Activated CD4-positive, alpha-beta memory T cell treated with anti-CD3 and anti-CD28 coated beads for 36 hours (primary cell): ENCODE measurements at regions not wholly inside any gene's neighbourhood (a gene's known extent, or its start where the extent isn't known, plus 50 kb on each side); places are given as distances from the start of the nearest gene placed in this dataset.

Experiments used
- CTCF ChIA-PET: fragments of 350-600 bp; sonication (Branson Sonifier 250); formaldehyde crosslinking; loops from one replicate; lab custom pipeline; 2021; ENCODE audit warnings: antibody characterized with exemption, inconsistent platforms; lab: Charles Lee
- POLR2A ChIA-PET: fragments of 350-600 bp; sonication (Branson Sonifier 250); formaldehyde crosslinking; loops from one replicate; lab custom pipeline; 2021; ENCODE audit warnings: antibody characterized with exemption; lab: Charles Lee
- DNase-seq: peaks from one replicate; pipeline ENCODE4 v3.0.0-alpha.2; 2020
- H3K27ac Mint-ChIP-seq: one replicate; pipeline ENCODE4 v1.8.0; 2021; ENCODE audit warnings: mixed read lengths
- H3K27me3 Mint-ChIP-seq: one replicate; pipeline ENCODE4 v1.8.0; 2021; ENCODE audit warnings: mixed read lengths
- H3K36me3 Mint-ChIP-seq: one replicate; pipeline ENCODE4 v1.8.0; 2021; ENCODE audit warnings: mixed read lengths
- H3K4me1 Mint-ChIP-seq: one replicate; pipeline ENCODE4 v1.8.0; 2021; ENCODE audit warnings: low read depth, mixed read lengths
- H3K4me3 Mint-ChIP-seq: one replicate; pipeline ENCODE4 v1.8.0; 2021; ENCODE audit warnings: mild to moderate bottlenecking, mixed read lengths
- H3K9me3 Mint-ChIP-seq: one replicate; pipeline ENCODE4 v1.8.0; 2021; ENCODE audit warnings: mixed read lengths
- intact Hi-C: fragments of 100-400 bp; cut with micrococcal nuclease; formaldehyde crosslinking; loops from one replicate; pipeline ENCODE4 v1.15.1; 2023

GRCh38 chr9:86893811-86894490, 53.4 kb downstream of the GAS1 start:
- POLR2A ChIA-PET, result no interaction called here
- H3K4me3 Mint-ChIP-seq, result no peak overlapping the region
- H3K36me3 Mint-ChIP-seq, result no peaks in the 10 kb centered on the region
- DNase-seq, result no peak
- H3K27ac Mint-ChIP-seq, result no peak overlapping the region
- intact Hi-C loops, result no loop called here
- H3K4me1 Mint-ChIP-seq, result no peaks in the 10 kb centered on the region
- H3K9me3 Mint-ChIP-seq, result no peaks in the 10 kb centered on the region
- peaks cover 1% of the 10 kb centered on the region for H3K27me3 Mint-ChIP-seq
- CTCF ChIA-PET, result no interaction called here

GRCh38 chr9:86892576-86892975, 54.7 kb downstream of the GAS1 start:
- POLR2A ChIA-PET, result no interaction called here
- no peak for DNase-seq
- H3K36me3 Mint-ChIP-seq, result no peaks in the 10 kb centered on the region
- intact Hi-C loops, result no loop called here
- H3K27me3 Mint-ChIP-seq, result no peaks in the 10 kb centered on the region
- no peaks in the 10 kb centered on the region for H3K4me1 Mint-ChIP-seq
- H3K9me3 Mint-ChIP-seq, result no peaks in the 10 kb centered on the region
- H3K4me3 Mint-ChIP-seq, result no peak overlapping the region
- no peak overlapping the region for H3K27ac Mint-ChIP-seq
- CTCF ChIA-PET, result no interaction called here

GRCh38 chr9:86891886-86892437, 55.3 kb downstream of the GAS1 start:
- POLR2A ChIA-PET, result no interaction called here

DNA sequence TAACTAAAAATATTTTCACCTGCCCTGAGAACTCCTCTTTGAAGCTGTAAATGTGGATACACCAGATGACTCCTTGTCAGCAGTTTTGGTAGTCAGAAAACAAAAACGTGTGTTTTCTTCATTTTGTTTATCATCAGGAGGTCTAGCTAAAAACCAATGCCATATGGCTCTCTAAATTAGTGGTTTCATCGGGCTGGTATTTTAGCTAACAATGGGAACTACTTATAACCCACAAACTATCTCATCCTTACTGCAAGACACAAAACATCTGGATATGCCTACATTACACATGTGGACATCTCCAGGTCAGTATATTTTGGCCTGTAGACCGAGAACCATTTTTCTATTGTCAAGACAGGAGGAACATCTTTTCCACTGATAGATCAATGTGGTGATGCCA, 56.2 kb downstream of the GAS1 start:
- Mint-ChIP-seq H3K4me3 (no peak overlapping the region), H3K27ac (no peak overlapping the region), H3K27me3 (peaks cover 6% of the 10 kb centered on the region), H3K36me3 (no peaks in the 10 kb centered on the region), H3K4me1 (no peaks in the 10 kb centered on the region), H3K9me3 (no peaks in the 10 kb centered on the region)
- intact Hi-C loops, result no loop called here
- DNase-seq, result no peak
- POLR2A ChIA-PET, result no interaction called here
- CTCF ChIA-PET, result no interaction called here

More at GRCh38 chr9:86891886-86892437, 55.3 kb downstream of the GAS1 start:
- Mint-ChIP-seq H3K27ac (no peak overlapping the region), H3K36me3 (no peaks in the 10 kb centered on the region), H3K4me1 (no peaks in the 10 kb centered on the region), H3K9me3 (no peaks in the 10 kb centered on the region), H3K27me3 (no peaks in the 10 kb centered on the region), H3K4me3 (no peak overlapping the region)
- CTCF ChIA-PET, result no interaction called here
- intact Hi-C loops, result no loop called here
- DNase-seq, result no peak

- Mint-ChIP-seq H3K36me3 (no peaks in the 10 kb centered on the region), H3K4me3 (no peak overlapping the region), H3K27ac (no peak overlapping the region), H3K4me1 (no peaks in the 10 kb centered on the region), H3K27me3 (peaks cover 6% of the 10 kb centered on the region), H3K9me3 (no peaks in the 10 kb centered on the region)
- DNase-seq, result no peak
- intact Hi-C loops, result no loop called here
- ChIA-PET CTCF (no interaction called here), POLR2A (no interaction called here)
Observed at GRCh38 chr9:86885232-86885631, 62.1 kb downstream of the GAS1 start.

GRCh38 chr9:86876621-86877196, 70.6 kb downstream of the GAS1 start:
- CTCF ChIA-PET, result no interaction called here
- Mint-ChIP-seq H3K36me3 (no peaks in the 10 kb centered on the region), H3K4me1 (no peaks in the 10 kb centered on the region), H3K9me3 (no peaks in the 10 kb centered on the region), H3K4me3 (no peak overlapping the region), H3K27me3 (peaks cover 3% of the 10 kb centered on the region), H3K27ac (no peak overlapping the region)
- intact Hi-C loops, result no loop called here
- POLR2A ChIA-PET, result no interaction called here
- no peak for DNase-seq

- no peaks in the 10 kb centered on the region for H3K36me3 Mint-ChIP-seq
- no peak for DNase-seq
- POLR2A ChIA-PET, result no interaction called here
- H3K9me3 Mint-ChIP-seq, result no peaks in the 10 kb centered on the region
- no peaks in the 10 kb centered on the region for H3K4me1 Mint-ChIP-seq
- H3K27ac Mint-ChIP-seq, result no peak overlapping the region
- intact Hi-C loops, result no loop called here
- H3K27me3 Mint-ChIP-seq, result peaks cover 5% of the 10 kb centered on the region
- H3K4me3 Mint-ChIP-seq, result no peak overlapping the region
- CTCF ChIA-PET, result no interaction called here
Observed at GRCh38 chr9:86868616-86869015, 78.7 kb downstream of the GAS1 start.

DNA sequence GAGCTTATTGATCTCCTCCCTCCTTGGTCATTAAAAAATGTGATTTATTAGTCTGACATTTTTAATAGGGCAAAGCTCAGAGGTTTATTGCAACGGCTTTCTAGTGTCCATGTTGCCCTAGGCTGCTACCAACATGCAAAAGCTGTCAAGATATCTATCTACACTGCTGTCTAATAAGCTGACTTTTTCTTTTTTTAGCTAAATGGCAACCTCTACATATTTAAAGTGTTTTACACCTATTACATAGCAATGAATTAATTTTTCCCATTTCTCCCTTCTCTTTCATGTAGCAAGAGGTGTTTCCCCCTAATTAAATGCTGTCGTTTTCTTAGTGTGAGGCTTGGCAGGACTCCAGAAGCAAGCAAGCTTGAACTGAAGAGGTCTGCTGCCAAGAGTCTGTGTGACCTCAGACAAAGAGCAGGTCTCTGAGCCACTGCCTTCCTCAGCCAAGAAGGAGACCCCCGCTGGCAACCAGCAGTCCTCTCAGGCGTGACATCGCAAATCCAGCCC, 79.4 kb downstream of the GAS1 start:
- intact Hi-C loops, result no loop called here
- H3K27ac Mint-ChIP-seq, result no peak overlapping the region
- no peaks in the 10 kb centered on the region for H3K4me1 Mint-ChIP-seq
- ChIA-PET POLR2A (no interaction called here), CTCF (no interaction called here)
- H3K36me3 Mint-ChIP-seq, result no peaks in the 10 kb centered on the region
- H3K4me3 Mint-ChIP-seq, result no peak overlapping the region
- no peaks in the 10 kb centered on the region for H3K9me3 Mint-ChIP-seq
- H3K27me3 Mint-ChIP-seq, result peaks cover 5% of the 10 kb centered on the region
- no peak for DNase-seq

GRCh38 chr9:86865952-86866351, 81.4 kb downstream of the GAS1 start:
- H3K27ac Mint-ChIP-seq, result no peak overlapping the region

DNA sequence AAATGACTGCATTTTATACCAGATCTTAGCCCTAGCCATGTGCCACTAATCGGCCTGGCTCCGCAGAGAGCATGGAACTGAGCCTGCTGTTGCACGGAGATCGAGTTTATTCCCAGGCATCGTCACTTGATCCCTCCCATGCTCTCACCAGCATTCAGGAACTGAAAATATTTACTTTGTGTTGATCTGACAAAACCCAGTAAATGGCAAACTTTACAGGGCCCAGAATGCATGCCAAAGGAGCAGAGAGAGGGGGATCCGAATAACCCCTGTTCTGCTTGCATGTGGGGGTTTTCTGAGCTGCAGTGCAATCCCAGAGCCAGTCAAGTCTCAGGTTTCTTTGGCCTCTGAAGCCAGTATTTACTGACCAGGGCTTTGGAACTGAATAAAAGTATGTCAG, 87.3 kb downstream of the GAS1 start:
- Mint-ChIP-seq H3K9me3 (no peaks in the 10 kb centered on the region), H3K27ac (no peak overlapping the region), H3K36me3 (no peaks in the 10 kb centered on the region), H3K4me3 (no peak overlapping the region), H3K27me3 (peaks cover 10% of the 10 kb centered on the region), H3K4me1 (no peaks in the 10 kb centered on the region)
- ChIA-PET CTCF (no interaction called here), POLR2A (no interaction called here)
- intact Hi-C loops, result no loop called here
- no peak for DNase-seq

More at GRCh38 chr9:86865952-86866351, 81.4 kb downstream of the GAS1 start:
- Mint-ChIP-seq H3K27me3 (peaks cover 9% of the 10 kb centered on the region), H3K4me3 (no peak overlapping the region), H3K4me1 (no peaks in the 10 kb centered on the region), H3K36me3 (no peaks in the 10 kb centered on the region), H3K9me3 (no peaks in the 10 kb centered on the region)
- ChIA-PET CTCF (interaction anchor here (0.6 kb wide), 1 partner anchor 8 kb away, joined by 3 read pairs; no protein-coding TSS in a partner anchor), POLR2A (no interaction called here)
- intact Hi-C loops, result no loop called here
- DNase-seq, result no peak

DNA sequence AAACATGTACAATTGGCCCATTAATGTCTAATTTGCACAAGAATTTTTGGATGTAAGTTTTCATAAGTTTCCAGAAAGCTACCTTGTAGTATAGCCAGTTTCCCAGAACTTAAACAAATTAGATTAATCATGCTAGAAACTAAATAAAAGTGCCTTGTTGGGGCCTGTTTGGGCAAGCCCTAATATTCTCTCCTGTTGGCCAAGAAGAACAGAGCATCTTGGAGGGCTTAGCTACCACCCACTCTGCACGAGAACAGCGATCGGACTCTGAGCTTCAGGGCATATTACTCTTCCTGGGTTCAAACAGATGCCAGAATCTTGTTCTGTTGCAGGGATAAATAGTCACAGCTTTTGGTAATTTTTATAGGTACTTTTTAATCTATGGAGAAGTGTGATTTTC, 88.2 kb downstream of the GAS1 start:
- Mint-ChIP-seq H3K27me3 (peaks cover 8% of the 10 kb centered on the region), H3K4me1 (no peaks in the 10 kb centered on the region), H3K36me3 (no peaks in the 10 kb centered on the region), H3K4me3 (no peak overlapping the region), H3K27ac (no peak overlapping the region), H3K9me3 (no peaks in the 10 kb centered on the region)
- intact Hi-C loops, result no loop called here
- DNase-seq, result no peak
- CTCF ChIA-PET, result no interaction called here
- POLR2A ChIA-PET, result no interaction called here

DNA sequence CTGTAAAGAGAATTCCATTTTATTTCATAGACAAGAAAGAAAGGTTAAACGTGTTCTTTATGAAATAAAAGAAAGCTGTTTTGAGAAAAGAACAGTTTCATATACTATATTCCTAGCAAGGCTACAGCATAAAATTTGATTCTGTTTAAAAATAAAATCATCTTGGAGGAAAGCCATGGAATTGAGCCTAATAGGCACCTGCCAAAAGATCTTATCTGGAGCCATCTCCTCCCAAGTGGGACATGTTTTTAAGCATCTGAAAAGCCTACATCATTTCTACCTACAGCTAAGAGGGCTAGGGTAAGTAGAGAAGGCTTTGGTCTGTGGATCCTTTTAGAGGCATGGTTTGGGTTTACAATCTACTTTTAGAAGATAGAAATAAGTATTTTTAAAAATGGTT, 89.3 kb downstream of the GAS1 start:
- ChIA-PET POLR2A (no interaction called here), CTCF (interaction anchor here (0.6 kb wide), 1 partner anchor 8 kb away, joined by 3 read pairs; no protein-coding TSS in a partner anchor)
- no peaks in the 10 kb centered on the region for H3K36me3 Mint-ChIP-seq
- no peak overlapping the region for H3K27ac Mint-ChIP-seq
- DNase-seq, result no peak
- intact Hi-C loops, result no loop called here
- no peak overlapping the region for H3K4me3 Mint-ChIP-seq
- H3K27me3 Mint-ChIP-seq, result peaks cover 14% of the 10 kb centered on the region
- H3K4me1 Mint-ChIP-seq, result no peaks in the 10 kb centered on the region
- no peaks in the 10 kb centered on the region for H3K9me3 Mint-ChIP-seq

GRCh38 chr9:86856259-86856658, 91.0 kb downstream of the GAS1 start:
- H3K9me3 Mint-ChIP-seq, result no peaks in the 10 kb centered on the region
- no peak for DNase-seq
- H3K27ac Mint-ChIP-seq, result no peak overlapping the region
- no peaks in the 10 kb centered on the region for H3K36me3 Mint-ChIP-seq
- H3K4me3 Mint-ChIP-seq, result no peak overlapping the region
- intact Hi-C loops, result no loop called here
- CTCF ChIA-PET, result no interaction called here
- H3K4me1 Mint-ChIP-seq, result no peaks in the 10 kb centered on the region
- peaks cover 19% of the 10 kb centered on the region for H3K27me3 Mint-ChIP-seq
- POLR2A ChIA-PET, result no interaction called here
